Fibroblast of lung (primary cell): ENCODE measurements at regions not wholly inside any gene's neighbourhood (a gene's known extent, or its start where the extent isn't known, plus 50 kb on each side); places are given as distances from the start of the nearest gene placed in this dataset.

Experiments
- CTCF ChIP-seq, 2 donors: IDR thresholded peaks in 1 of 2; conservative IDR thresholded peaks in 1 of 2; 1 replicate in 1 of 2; 2 replicates in 1 of 2; pipeline ENCODE4 v1.5.1; 2011 to 2012; ENCODE audit warnings: low read length in 2 of 2, control low read depth in 1 of 2, inconsistent platforms in 1 of 2, low read depth in 1 of 2, mild to moderate bottlenecking in 1 of 2
- EZH2 ChIP-seq: IDR thresholded peaks from 2 replicates; pipeline ENCODE4 v1.5.1; 2012; ENCODE audit warnings: low read length, control low read depth, mild to moderate bottlenecking; ENCODE audit errors: missing control alignments

- TF ChIP-seq CTCF (conservative IDR thresholded peaks at IDR 0.05 in 1 of 2, IDR thresholded peaks at IDR 0.05 in 1 of 2; ENCODE audit: low read depth in 1 of 2, low read length in 2 of 2) (no peak), EZH2 (no peak)
Observed at GRCh38 chr19:32022731-32023563, 322.5 kb upstream of the ZNF507 start.
